SU-DHL-6 (cell line): ENCODE measurements at regions not wholly inside any gene's neighbourhood (a gene's known extent, or its start where the extent isn't known, plus 50 kb on each side); places are given as distances from the start of the nearest gene placed in this dataset.
"Not testable (repeated sequence)": the region's sequence is repeated elsewhere in the genome, so short reads cannot be mapped to it uniquely, and the experiment has no call there.

ENCODE experiments used
- CTCF ChIP-seq: fragments of 200-600 bp; sonication (generic); IDR thresholded peaks from one replicate; pipeline ENCODE4 v1.5.1; 2017; ENCODE audit warnings: antibody characterized with exemption, mild to moderate bottlenecking, low read length, moderate library complexity; ENCODE audit not compliant: insufficient read depth, poor library complexity, severe bottlenecking
- EZH2phosphoT487 ChIP-seq: fragments of 200-600 bp; sonication (generic), shearing (Covaris generic); conservative IDR thresholded peaks from 2 replicates; pipeline ENCODE4 v1.6.1; 2018; ENCODE audit warnings: mild to moderate bottlenecking, antibody characterized with exemption, low read length, moderate library complexity, mixed read lengths

GRCh38 chr10:78096486-78096885 is 62.8 kb downstream of the RPS24 start:
- TF ChIP-seq CTCF, EZH2phosphoT487: not testable (repeated sequence)
